ENCODE measurements at regions not wholly inside any gene's neighbourhood (a gene's known extent, or its start where the extent isn't known, plus 50 kb on each side); places are given as distances from the start of the nearest gene placed in this dataset.

DNA sequence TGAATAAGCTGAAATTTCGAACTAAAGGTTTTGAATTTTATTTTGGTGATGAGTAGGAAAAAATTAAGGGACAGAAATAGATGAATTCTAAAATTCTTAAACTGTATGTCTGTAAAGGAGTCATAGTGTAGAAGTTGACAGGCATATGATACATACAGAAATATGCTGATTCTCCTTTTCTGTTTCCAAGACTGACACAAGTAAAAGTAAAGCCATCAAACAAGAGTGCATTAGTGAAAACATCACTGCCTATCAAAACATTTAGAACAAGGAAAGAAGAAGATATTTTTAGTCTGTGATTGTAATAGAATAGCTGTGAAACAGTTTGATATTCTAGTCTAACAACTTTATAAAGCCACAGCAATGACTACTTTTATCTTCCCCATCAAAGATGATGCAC lies 1318.0 kb upstream of the TENM4 start:
- Histone ChIP-seq H3K4ac (ENCODE audit: low read depth, low read length) (no peak overlapping the region), H4K8ac (ENCODE audit: low read depth in 2 of 2, low read length in 2 of 2) (no peak overlapping the region), H3K27ac (ENCODE audit: insufficient read depth, low read length) (no peak overlapping the region), H2BK120ac (ENCODE audit: low read depth, low read length) (no peak overlapping the region), H3K9me3 (ENCODE audit: control insufficient read depth, insufficient read depth, low read length) (no peaks in the 10 kb centered on the region), H3K23ac (ENCODE audit: low read depth, low read length) (no peak overlapping the region), H2BK5ac (ENCODE audit: low read depth, low read length, poor library complexity, severe bottlenecking) (no peak overlapping the region), H3K56ac (ENCODE audit: extremely low read depth, insufficient read depth, low read length) (no peak overlapping the region), H3K27me3 (ENCODE audit: control insufficient read depth, insufficient read depth, low read length) (no peaks in the 10 kb centered on the region), H2BK20ac (ENCODE audit: low read depth, low read length) (no peak overlapping the region), H3K14ac (replicated peaks; ENCODE audit: low read depth, low read length) (no peak overlapping the region), H3K4me2 (ENCODE audit: low read depth, low read length) (no peak overlapping the region), H4K5ac (ENCODE audit: low read depth, low read length) (no peak overlapping the region), H3K9me1 (ENCODE audit: insufficient read depth, low read length) (no peaks in the 10 kb centered on the region), H2AFZ (replicated peaks; ENCODE audit: low read length, poor library complexity) (no peak overlapping the region), H2AK9ac (replicated peaks; ENCODE audit: low read depth, low read length, poor library complexity) (no peak overlapping the region), H2AK5ac (ENCODE audit: low read depth, low read length) (no peak overlapping the region), H3K4me1 (ENCODE audit: control insufficient read depth, insufficient read depth, low read length) (no peaks in the 10 kb centered on the region), H3K9ac (ENCODE audit: low read depth, low read length) (no peak overlapping the region), H3K4me3 (ENCODE audit: insufficient read depth, low read depth, low read length) (no peak overlapping the region), H3K79me1 (ENCODE audit: low read depth in 1 of 2, low read length in 2 of 2) (no peaks in the 10 kb centered on the region), H3K36me3 (ENCODE audit: control insufficient read depth, insufficient read depth, low read length) (no peaks in the 10 kb centered on the region), H3K18ac (ENCODE audit: low read depth, low read length) (no peak overlapping the region), H4K20me1 (ENCODE audit: insufficient read depth, low read length) (no peaks in the 10 kb centered on the region), H4K91ac (ENCODE audit: insufficient read depth, low read depth, low read length) (no peak overlapping the region), H2BK15ac (ENCODE audit: low read depth, low read length) (no peak overlapping the region)
- intact Hi-C loops (cut with micrococcal nuclease) (no loop called here), in situ Hi-C loops (cut with MboI; ENCODE audit: low sequenced_read_pairs) (no loop called here), dilution Hi-C loops (cut with HindIII; ENCODE audit: low sequenced_read_pairs, unreplicated experiment) (no loop called here)
- ATAC-seq (ENCODE audit: low read depth) (no peak), DNase-seq (no peak)
- 89% methylated on average over 1 of the region's 1 CpG; no CpG with 5 or more reads in 1 of the 2 experiments for WGBS, 2 experiments (ENCODE audit: extremely low coverage in 2 of 2, insufficient read length in 1 of 2)
- POLR2A ChIA-PET (ENCODE audit: unreplicated experiment) = no interaction called here
- BruUV-seq (replicated peaks) = no TSS peak
- no peak for TF ChIP-seq FOS (IDR thresholded peaks at IDR 0.05; ENCODE audit: low read depth, low read length)
- no peak for TF ChIP-seq SMC3 (IDR thresholded peaks at IDR 0.05; ENCODE audit: low read depth, low read length)
- no peak for TF ChIP-seq RCOR1 (IDR thresholded peaks at IDR 0.05; ENCODE audit: insufficient replicate concordance, low read length)
- TF ChIP-seq, protein P1, sequence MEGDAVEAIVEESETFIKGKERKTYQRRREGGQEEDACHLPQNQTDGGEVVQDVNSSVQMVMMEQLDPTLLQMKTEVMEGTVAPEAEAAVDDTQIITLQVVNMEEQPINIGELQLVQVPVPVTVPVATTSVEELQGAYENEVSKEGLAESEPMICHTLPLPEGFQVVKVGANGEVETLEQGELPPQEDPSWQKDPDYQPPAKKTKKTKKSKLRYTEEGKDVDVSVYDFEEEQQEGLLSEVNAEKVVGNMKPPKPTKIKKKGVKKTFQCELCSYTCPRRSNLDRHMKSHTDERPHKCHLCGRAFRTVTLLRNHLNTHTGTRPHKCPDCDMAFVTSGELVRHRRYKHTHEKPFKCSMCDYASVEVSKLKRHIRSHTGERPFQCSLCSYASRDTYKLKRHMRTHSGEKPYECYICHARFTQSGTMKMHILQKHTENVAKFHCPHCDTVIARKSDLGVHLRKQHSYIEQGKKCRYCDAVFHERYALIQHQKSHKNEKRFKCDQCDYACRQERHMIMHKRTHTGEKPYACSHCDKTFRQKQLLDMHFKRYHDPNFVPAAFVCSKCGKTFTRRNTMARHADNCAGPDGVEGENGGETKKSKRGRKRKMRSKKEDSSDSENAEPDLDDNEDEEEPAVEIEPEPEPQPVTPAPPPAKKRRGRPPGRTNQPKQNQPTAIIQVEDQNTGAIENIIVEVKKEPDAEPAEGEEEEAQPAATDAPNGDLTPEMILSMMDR (conservative IDR thresholded peaks at IDR 0.05; ENCODE audit: low read depth, low read length) = no peak
- TF ChIP-seq BHLHE40 (IDR thresholded peaks at IDR 0.05; ENCODE audit: low read depth, low read length) = no peak
- no peak for TF ChIP-seq NFE2L2 (IDR thresholded peaks at IDR 0.05; ENCODE audit: low read depth, low read length)
- TF ChIP-seq MXI1 (IDR thresholded peaks at IDR 0.05; ENCODE audit: borderline replicate concordance, low read depth, low read length) = no peak
- no peak for TF ChIP-seq MAZ (IDR thresholded peaks at IDR 0.05; ENCODE audit: borderline replicate concordance, low read depth, low read length)
- TF ChIP-seq RAD21 (IDR thresholded peaks at IDR 0.05; ENCODE audit: low read length) = no peak
- TF ChIP-seq CEBPB (IDR thresholded peaks at IDR 0.05; ENCODE audit: low read depth, low read length) = no peak
- no peak for TF ChIP-seq MAFK (IDR thresholded peaks at IDR 0.05; ENCODE audit: low read depth, low read length)
- CTCF ChIA-PET = no interaction called here
